GM23338 (cell line): ENCODE measurements at regions not wholly inside any gene's neighbourhood (a gene's known extent, or its start where the extent isn't known, plus 50 kb on each side); places are given as distances from the start of the nearest gene placed in this dataset.
A peak's percentile ranks its signal among the peaks of the same experiment; 100 is the strongest.

Experiments used
- ATAC-seq: fragments of 200-7000 bp; cut with Tn5 transposase; 3 replicates; pipeline ENCODE4 v1.9.1; 2020
- DNase-seq: peaks from one replicate; pipeline ENCODE4 v3.0.0-alpha.2; 2015; ENCODE audit warnings: low spot score
- H2AFZ ChIP-seq: fragments of 200-600 bp; sonication (generic); 2 replicates; pipeline ENCODE4 v1.8.0; 2016; ENCODE audit warnings: antibody characterized with exemption, mild to moderate bottlenecking, moderate library complexity
- H3F3A ChIP-seq: fragments of 200-600 bp; sonication (generic); replicated peaks from 2 replicates; pipeline ENCODE4 v1.8.0; 2017; ENCODE audit warnings: antibody characterized with exemption, mixed run types, low read depth
- H3K27ac ChIP-seq: fragments of 200-600 bp; sonication (generic); 2 replicates; pipeline ENCODE4 v1.6.1; 2016; ENCODE audit warnings: low read depth
- H3K27me3 ChIP-seq: fragments of 200-600 bp; sonication (generic); 2 replicates; pipeline ENCODE4 v1.8.0; 2016; ENCODE audit warnings: mild to moderate bottlenecking, mixed run types, moderate library complexity; ENCODE audit not compliant: insufficient read depth
- H3K36me3 ChIP-seq: fragments of 200-600 bp; sonication (generic); 2 replicates; pipeline ENCODE4 v1.8.0; 2016; ENCODE audit warnings: mild to moderate bottlenecking; ENCODE audit not compliant: insufficient read depth
- H3K4me1 ChIP-seq: fragments of 200-600 bp; sonication (generic); 2 replicates; pipeline ENCODE4 v1.8.0; 2016; ENCODE audit warnings: mild to moderate bottlenecking, moderate library complexity; ENCODE audit not compliant: insufficient read depth
- H3K4me2 ChIP-seq: fragments of 200-600 bp; sonication (generic); 2 replicates; pipeline ENCODE4 v1.7.1; 2017; ENCODE audit warnings: mixed run types
- H3K4me3 ChIP-seq: fragments of 200-600 bp; sonication (generic); 2 replicates; pipeline ENCODE4 v1.6.1; 2016; ENCODE audit warnings: mixed run types
- H3K79me2 ChIP-seq: fragments of 200-600 bp; sonication (generic); replicated peaks from 2 replicates; pipeline ENCODE4 v1.8.0; 2017; ENCODE audit warnings: mild to moderate bottlenecking; ENCODE audit not compliant: insufficient read depth
- H3K9me2 ChIP-seq: fragments of 200-600 bp; sonication (generic); 2 replicates; pipeline ENCODE4 v1.8.0; 2017; ENCODE audit not compliant: insufficient read depth
- H4K20me1 ChIP-seq: fragments of 200-600 bp; sonication (generic); replicated peaks from 2 replicates; pipeline ENCODE4 v1.8.0; 2017; ENCODE audit warnings: mild to moderate bottlenecking; ENCODE audit not compliant: insufficient read depth
- H3K27ac Mint-ChIP-seq: 2 replicates; pipeline ENCODE4 v1.8.0; 2020; ENCODE audit warnings: inconsistent platforms, mild to moderate bottlenecking, moderate library complexity, mixed read lengths
- H3K27me3 Mint-ChIP-seq: 3 replicates; pipeline ENCODE4 v1.8.0; 2022; ENCODE audit warnings: low read depth, mild to moderate bottlenecking, moderate library complexity, mixed read lengths, inconsistent platforms; ENCODE audit not compliant: insufficient read depth, poor library complexity
- H3K36me3 Mint-ChIP-seq: 3 replicates; pipeline ENCODE4 v1.8.0; 2021; ENCODE audit warnings: low read depth, mild to moderate bottlenecking, inconsistent platforms, moderate library complexity, mixed read lengths
- H3K4me1 Mint-ChIP-seq: 3 replicates; pipeline ENCODE4 v1.8.0; 2020; ENCODE audit warnings: mild to moderate bottlenecking, inconsistent platforms, mixed read lengths
- H3K4me3 Mint-ChIP-seq: 3 replicates; pipeline ENCODE4 v1.8.0; 2021; ENCODE audit warnings: moderate library complexity, mild to moderate bottlenecking, inconsistent platforms, mixed read lengths
- H3K9me3 Mint-ChIP-seq: 3 replicates; pipeline ENCODE4 v1.8.0; 2020; ENCODE audit warnings: moderate library complexity, mild to moderate bottlenecking, inconsistent platforms, mixed read lengths
- CREB1 ChIP-seq: fragments of 250-450 bp; sonication (Bioruptor Pico); IDR thresholded peaks from 2 replicates; pipeline ENCODE4 v1.5.0; 2020; ENCODE audit warnings: low read depth, mild to moderate bottlenecking, moderate library complexity
- EZH2 ChIP-seq: fragments of 200-600 bp; sonication (generic); IDR thresholded peaks from one replicate; pipeline ENCODE4 v1.8.0; 2017; ENCODE audit warnings: antibody characterized with exemption, mild to moderate bottlenecking, low read depth; ENCODE audit not compliant: unreplicated experiment
- JUNB ChIP-seq: IDR thresholded peaks from one replicate; pipeline ENCODE4 v1.6.1; 2016; ENCODE audit warnings: antibody characterized with exemption; ENCODE audit not compliant: unreplicated experiment
- POLR2AphosphoS5 ChIP-seq: IDR thresholded peaks from 2 replicates; pipeline ENCODE4 v1.6.1; 2016; ENCODE audit warnings: antibody characterized with exemption, low read depth
- STAT1 ChIP-seq: IDR thresholded peaks from one replicate; pipeline ENCODE4 v1.6.1; 2016; ENCODE audit warnings: antibody characterized with exemption; ENCODE audit not compliant: unreplicated experiment
- ZNF331 ChIP-seq: fragments of 250-450 bp; sonication (Bioruptor Pico); IDR thresholded peaks from 2 replicates; pipeline ENCODE4 v1.5.0; 2020; ENCODE audit warnings: low read depth, mild to moderate bottlenecking, moderate library complexity
- TF ChIP-seq, protein P1 (sequence below): IDR thresholded peaks from 2 replicates; pipeline ENCODE4 v1.6.1; 2016; ENCODE audit warnings: antibody characterized with exemption
- TF ChIP-seq, protein P2 (sequence below): IDR thresholded peaks from one replicate; pipeline ENCODE4 v1.6.1; 2018; ENCODE audit warnings: antibody characterized with exemption; ENCODE audit not compliant: unreplicated experiment

- Histone ChIP-seq H3K9me2 (peaks cover under 1% of the 10 kb centered on the region), H3K36me3 (no peaks in the 10 kb centered on the region), H3K27ac (no peak overlapping the region), H3K4me3 (no peak overlapping the region), H4K20me1 (no peaks in the 10 kb centered on the region), H3K79me2 (no peaks in the 10 kb centered on the region), H2AFZ (peak overlapping the region; percentile 48; the same call in 1 of the 2 replicates), H3K4me2 (no peak overlapping the region), H3K27me3 (no peaks in the 10 kb centered on the region), H3K4me1 (no peaks in the 10 kb centered on the region), H3F3A (no peaks in the 10 kb centered on the region)
- no peak overlapping the region for H3K4me3 Mint-ChIP-seq
- no peak for TF ChIP-seq JUNB
- H3K36me3 Mint-ChIP-seq, result no peaks in the 10 kb centered on the region
- DNase-seq, result no peak
- no peak for ATAC-seq
- H3K9me3 Mint-ChIP-seq, result no peaks in the 10 kb centered on the region
- no peak overlapping the region for H3K27ac Mint-ChIP-seq
- no peaks in the 10 kb centered on the region for H3K4me1 Mint-ChIP-seq
- H3K27me3 Mint-ChIP-seq, result no peaks in the 10 kb centered on the region
These were observed 64.3 kb upstream of the EMCN start for GRCh38 chr4:100582146-100582545.

DNA sequence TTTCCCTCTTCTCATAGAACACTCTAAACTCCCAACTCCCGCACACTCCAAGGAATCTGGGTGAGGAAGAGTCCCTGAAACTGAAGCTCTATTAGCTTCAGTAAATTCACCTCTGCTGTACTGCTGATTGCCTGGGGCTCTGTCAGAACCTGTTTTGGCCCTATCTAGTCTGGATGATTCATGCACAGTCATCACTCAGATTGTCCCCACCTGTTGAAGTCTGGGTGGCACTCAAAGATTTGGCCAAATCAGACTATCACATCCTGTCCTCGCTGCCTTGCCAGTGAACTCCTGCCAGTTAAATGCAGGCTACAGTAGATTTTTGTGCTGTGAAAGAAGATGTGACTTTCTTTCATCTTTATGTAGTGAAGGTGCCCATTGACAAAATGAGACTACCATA, 63.5 kb upstream of the EMCN start:
- H3K27ac ChIP-seq, result no peak overlapping the region
- no peaks in the 10 kb centered on the region for H3K27me3 Mint-ChIP-seq
- no peak overlapping the region for H3K4me2 ChIP-seq
- ATAC-seq (no peak), DNase-seq (no peak)
- H3F3A ChIP-seq, result no peaks in the 10 kb centered on the region
- no peaks in the 10 kb centered on the region for H3K4me1 Mint-ChIP-seq
- no peak overlapping the region for H3K4me3 ChIP-seq
- no peak overlapping the region for H3K27ac Mint-ChIP-seq
- no peaks in the 10 kb centered on the region for H3K36me3 Mint-ChIP-seq
- H3K4me3 Mint-ChIP-seq, result no peak overlapping the region
- H3K4me1 ChIP-seq, result no peaks in the 10 kb centered on the region
- H2AFZ ChIP-seq, result no peak overlapping the region
- TF ChIP-seq POLR2AphosphoS5 (no peak), ZNF331 (CRISPR knock-in tag) (no peak), EZH2 (no peak), STAT1 (no peak), CREB1 (no peak)
- TF ChIP-seq, protein P1, sequence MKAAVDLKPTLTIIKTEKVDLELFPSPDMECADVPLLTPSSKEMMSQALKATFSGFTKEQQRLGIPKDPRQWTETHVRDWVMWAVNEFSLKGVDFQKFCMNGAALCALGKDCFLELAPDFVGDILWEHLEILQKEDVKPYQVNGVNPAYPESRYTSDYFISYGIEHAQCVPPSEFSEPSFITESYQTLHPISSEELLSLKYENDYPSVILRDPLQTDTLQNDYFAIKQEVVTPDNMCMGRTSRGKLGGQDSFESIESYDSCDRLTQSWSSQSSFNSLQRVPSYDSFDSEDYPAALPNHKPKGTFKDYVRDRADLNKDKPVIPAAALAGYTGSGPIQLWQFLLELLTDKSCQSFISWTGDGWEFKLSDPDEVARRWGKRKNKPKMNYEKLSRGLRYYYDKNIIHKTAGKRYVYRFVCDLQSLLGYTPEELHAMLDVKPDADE, result no peak
- TF ChIP-seq, protein P2, sequence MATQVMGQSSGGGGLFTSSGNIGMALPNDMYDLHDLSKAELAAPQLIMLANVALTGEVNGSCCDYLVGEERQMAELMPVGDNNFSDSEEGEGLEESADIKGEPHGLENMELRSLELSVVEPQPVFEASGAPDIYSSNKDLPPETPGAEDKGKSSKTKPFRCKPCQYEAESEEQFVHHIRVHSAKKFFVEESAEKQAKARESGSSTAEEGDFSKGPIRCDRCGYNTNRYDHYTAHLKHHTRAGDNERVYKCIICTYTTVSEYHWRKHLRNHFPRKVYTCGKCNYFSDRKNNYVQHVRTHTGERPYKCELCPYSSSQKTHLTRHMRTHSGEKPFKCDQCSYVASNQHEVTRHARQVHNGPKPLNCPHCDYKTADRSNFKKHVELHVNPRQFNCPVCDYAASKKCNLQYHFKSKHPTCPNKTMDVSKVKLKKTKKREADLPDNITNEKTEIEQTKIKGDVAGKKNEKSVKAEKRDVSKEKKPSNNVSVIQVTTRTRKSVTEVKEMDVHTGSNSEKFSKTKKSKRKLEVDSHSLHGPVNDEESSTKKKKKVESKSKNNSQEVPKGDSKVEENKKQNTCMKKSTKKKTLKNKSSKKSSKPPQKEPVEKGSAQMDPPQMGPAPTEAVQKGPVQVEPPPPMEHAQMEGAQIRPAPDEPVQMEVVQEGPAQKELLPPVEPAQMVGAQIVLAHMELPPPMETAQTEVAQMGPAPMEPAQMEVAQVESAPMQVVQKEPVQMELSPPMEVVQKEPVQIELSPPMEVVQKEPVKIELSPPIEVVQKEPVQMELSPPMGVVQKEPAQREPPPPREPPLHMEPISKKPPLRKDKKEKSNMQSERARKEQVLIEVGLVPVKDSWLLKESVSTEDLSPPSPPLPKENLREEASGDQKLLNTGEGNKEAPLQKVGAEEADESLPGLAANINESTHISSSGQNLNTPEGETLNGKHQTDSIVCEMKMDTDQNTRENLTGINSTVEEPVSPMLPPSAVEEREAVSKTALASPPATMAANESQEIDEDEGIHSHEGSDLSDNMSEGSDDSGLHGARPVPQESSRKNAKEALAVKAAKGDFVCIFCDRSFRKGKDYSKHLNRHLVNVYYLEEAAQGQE, result no peak
- H3K9me3 Mint-ChIP-seq, result no peaks in the 10 kb centered on the region
- peaks cover 5% of the 10 kb centered on the region for H3K9me2 ChIP-seq
- no peaks in the 10 kb centered on the region for H4K20me1 ChIP-seq
- H3K79me2 ChIP-seq, result no peaks in the 10 kb centered on the region
- no peaks in the 10 kb centered on the region for H3K36me3 ChIP-seq
- H3K27me3 ChIP-seq, result no peaks in the 10 kb centered on the region
